ENCODE measurements at regions not wholly inside any gene's neighbourhood (a gene's known extent, or its start where the extent isn't known, plus 50 kb on each side); places are given as distances from the start of the nearest gene placed in this dataset.

DNA sequence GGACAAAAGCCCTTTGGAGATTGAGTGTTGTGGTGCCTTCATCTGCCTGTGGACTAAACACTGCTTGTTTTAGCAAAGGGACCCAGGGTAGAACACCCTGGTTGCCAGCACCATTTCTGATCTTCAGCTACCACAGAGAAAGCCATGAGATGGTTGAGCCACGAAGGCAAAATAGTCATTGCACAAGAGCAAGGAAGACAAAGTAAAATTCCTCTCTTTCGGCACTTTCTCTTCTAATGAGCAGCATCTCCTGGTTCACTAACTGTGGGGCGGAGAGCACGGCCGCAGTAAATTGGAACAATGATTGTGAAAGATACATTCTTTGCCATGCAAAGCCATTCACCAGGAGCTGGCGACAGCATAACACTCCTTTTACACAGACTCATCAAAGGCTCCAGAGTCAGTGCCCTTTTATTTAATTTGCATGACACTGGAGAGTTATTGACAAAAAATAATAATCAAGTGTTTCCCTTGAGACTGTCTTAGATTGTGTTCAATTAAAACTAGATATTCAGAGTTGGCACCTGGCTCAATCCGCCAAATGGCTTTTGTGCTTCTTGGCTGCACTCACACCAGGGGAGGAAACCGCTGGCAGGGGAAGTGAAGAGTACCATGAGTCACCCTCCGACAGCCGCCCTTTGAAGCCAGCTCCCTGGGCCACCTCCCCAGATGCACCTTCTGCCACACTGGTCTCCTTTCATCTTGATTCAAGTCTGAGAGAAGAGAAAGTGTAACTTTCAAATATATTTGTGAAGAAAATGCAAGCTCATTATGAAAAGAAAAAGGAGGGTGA is 100.5 kb upstream of the MEIS1 start:
- Histone ChIP-seq H3K4me1 (ENCODE audit: control insufficient read depth, insufficient read depth, low read length) (0 out of 2 replicates have a peak, but pooled peaks cover 2% of the 10 kb centered on the region), H3K9me3 (ENCODE audit: control insufficient read depth, insufficient read depth, low read depth, low read length) (no peaks in the 10 kb centered on the region), H3K4me3 (ENCODE audit: low read depth, low read length) (no peak overlapping the region), H3K27ac (ENCODE audit: extremely low read depth, low read depth, low read length) (no peak overlapping the region), H3K36me3 (ENCODE audit: control insufficient read depth in 2 of 2, insufficient read depth in 1 of 2, low read length in 2 of 2) (no peaks in the 10 kb centered on the region)
- no peak for TF ChIP-seq MYNN (tag by site-specific recombination; IDR thresholded peaks at IDR 0.05; ENCODE audit: borderline replicate concordance)
- no peak for TF ChIP-seq ZNF214 (tag by site-specific recombination; IDR thresholded peaks at IDR 0.05; ENCODE audit: borderline replicate concordance)
- TF ChIP-seq GLIS2 (tag by site-specific recombination; IDR thresholded peaks at IDR 0.05): 0 out of 2 replicates have a peak, but pooled peaks have one; percentile 17
- TF ChIP-seq ZNF548 (tag by site-specific recombination; IDR thresholded peaks at IDR 0.05): peak; percentile 60; the same call in 1 of the 2 replicates
- TF ChIP-seq ZNF473 (tag by site-specific recombination; IDR thresholded peaks at IDR 0.05): no peak
- TF ChIP-seq ZFP3 (tag by site-specific recombination; IDR thresholded peaks at IDR 0.05; ENCODE audit: low read depth): no peak
- peak; percentile 39; the same call in 1 of the 2 replicates for TF ChIP-seq WT1 (tag by site-specific recombination; IDR thresholded peaks at IDR 0.05)
- TF ChIP-seq, protein P1, sequence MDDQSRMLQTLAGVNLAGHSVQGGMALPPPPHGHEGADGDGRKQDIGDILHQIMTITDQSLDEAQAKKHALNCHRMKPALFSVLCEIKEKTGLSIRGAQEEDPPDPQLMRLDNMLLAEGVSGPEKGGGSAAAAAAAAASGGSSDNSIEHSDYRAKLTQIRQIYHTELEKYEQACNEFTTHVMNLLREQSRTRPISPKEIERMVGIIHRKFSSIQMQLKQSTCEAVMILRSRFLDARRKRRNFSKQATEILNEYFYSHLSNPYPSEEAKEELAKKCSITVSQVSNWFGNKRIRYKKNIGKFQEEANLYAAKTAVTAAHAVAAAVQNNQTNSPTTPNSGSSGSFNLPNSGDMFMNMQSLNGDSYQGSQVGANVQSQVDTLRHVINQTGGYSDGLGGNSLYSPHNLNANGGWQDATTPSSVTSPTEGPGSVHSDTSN (CRISPR knock-in tag; IDR thresholded peaks at IDR 0.05): no peak
- TF ChIP-seq EGR2 (tag by site-specific recombination; IDR thresholded peaks at IDR 0.05; ENCODE audit: low read depth): no peak
- no peak for TF ChIP-seq ZBTB17 (tag by site-specific recombination; IDR thresholded peaks at IDR 0.05)
- TF ChIP-seq SP2 (tag by site-specific recombination; IDR thresholded peaks at IDR 0.05): no peak
- TF ChIP-seq ZIC2 (tag by site-specific recombination; IDR thresholded peaks at IDR 0.05): no peak
- TF ChIP-seq MEIS1 (CRISPR knock-in tag; IDR thresholded peaks at IDR 0.05; ENCODE audit: borderline replicate concordance): no peak
- TF ChIP-seq ZNF274 (IDR thresholded peaks at IDR 0.05; ENCODE audit: low read length): no peak
- no peak for TF ChIP-seq ZNF274 (tag by site-specific recombination; IDR thresholded peaks at IDR 0.05; ENCODE audit: borderline replicate concordance)
- no peak for TF ChIP-seq ZNF48 (tag by site-specific recombination; IDR thresholded peaks at IDR 0.05)
- TF ChIP-seq ZNF76 (tag by site-specific recombination; IDR thresholded peaks at IDR 0.05; ENCODE audit: borderline replicate concordance, low read depth): no peak
- no peak for TF ChIP-seq GLI4 (tag by site-specific recombination; IDR thresholded peaks at IDR 0.05)
- TF ChIP-seq ZNF266 (tag by site-specific recombination; IDR thresholded peaks at IDR 0.05; ENCODE audit: low read depth): no peak
- no peak for TF ChIP-seq IKZF3 (tag by site-specific recombination; IDR thresholded peaks at IDR 0.05)
- no peak for TF ChIP-seq ZNF138 (tag by site-specific recombination; IDR thresholded peaks at IDR 0.05; ENCODE audit: borderline replicate concordance)
- 0 out of 2 replicates have a peak, but pooled peaks have one; percentile 34 for TF ChIP-seq PRDM1 (tag by site-specific recombination; IDR thresholded peaks at IDR 0.05)
- TF ChIP-seq ZNF624 (tag by site-specific recombination; IDR thresholded peaks at IDR 0.05): no peak
- peak; percentile 47 for TF ChIP-seq GLIS1 (tag by site-specific recombination; IDR thresholded peaks at IDR 0.05)
- no peak for TF ChIP-seq ZNF211 (tag by site-specific recombination; IDR thresholded peaks at IDR 0.05; ENCODE audit: low read depth)
- CTCF ChIA-PET: interaction anchor here (0.7 kb wide), 1 partner anchor 1302 kb away, joined by 3 read pairs; no protein-coding TSS in a partner anchor
- POLR2A ChIA-PET: no interaction called here

DNA sequence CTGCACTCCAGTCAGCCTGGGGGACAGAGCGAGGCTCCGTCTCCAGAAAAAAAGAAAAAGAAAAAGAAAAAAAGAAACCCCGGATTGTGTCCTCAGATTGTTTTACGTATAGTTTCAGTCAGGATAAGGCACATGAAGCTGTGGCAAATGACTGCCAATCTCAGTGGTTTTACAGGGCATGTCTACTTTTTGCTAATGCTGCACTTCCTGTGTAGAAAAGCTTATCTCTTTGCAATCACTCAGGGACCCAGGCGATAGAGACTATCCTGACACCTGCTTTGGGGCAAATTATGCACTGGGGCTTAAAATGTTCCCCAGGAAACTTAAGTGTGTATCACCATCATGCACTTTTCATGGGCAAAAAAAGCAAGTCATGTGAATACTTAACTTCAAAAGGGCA is 103.7 kb upstream of the MEIS1 start:
- ChIA-PET POLR2A (no interaction called here), CTCF (interaction anchor here (0.7 kb wide), 1 partner anchor 1073 kb away, joined by 4 read pairs; no protein-coding TSS in a partner anchor)
- peaks cover 3% of the 10 kb centered on the region; the same call in 1 of the 2 replicates for H3K4me1 ChIP-seq (ENCODE audit: control insufficient read depth, insufficient read depth, low read length)
- H3K9me3 ChIP-seq (ENCODE audit: control insufficient read depth, insufficient read depth, low read depth, low read length): no peaks in the 10 kb centered on the region
- no peak overlapping the region for H3K4me3 ChIP-seq (ENCODE audit: low read depth, low read length)
- no peaks in the 10 kb centered on the region for H3K36me3 ChIP-seq (ENCODE audit: control insufficient read depth in 2 of 2, insufficient read depth in 1 of 2, low read length in 2 of 2)
- H3K27ac ChIP-seq (ENCODE audit: extremely low read depth, low read depth, low read length): no peak overlapping the region
- no peak for TF ChIP-seq HIC1 (tag by site-specific recombination; IDR thresholded peaks at IDR 0.05)
- TF ChIP-seq, protein P2, sequence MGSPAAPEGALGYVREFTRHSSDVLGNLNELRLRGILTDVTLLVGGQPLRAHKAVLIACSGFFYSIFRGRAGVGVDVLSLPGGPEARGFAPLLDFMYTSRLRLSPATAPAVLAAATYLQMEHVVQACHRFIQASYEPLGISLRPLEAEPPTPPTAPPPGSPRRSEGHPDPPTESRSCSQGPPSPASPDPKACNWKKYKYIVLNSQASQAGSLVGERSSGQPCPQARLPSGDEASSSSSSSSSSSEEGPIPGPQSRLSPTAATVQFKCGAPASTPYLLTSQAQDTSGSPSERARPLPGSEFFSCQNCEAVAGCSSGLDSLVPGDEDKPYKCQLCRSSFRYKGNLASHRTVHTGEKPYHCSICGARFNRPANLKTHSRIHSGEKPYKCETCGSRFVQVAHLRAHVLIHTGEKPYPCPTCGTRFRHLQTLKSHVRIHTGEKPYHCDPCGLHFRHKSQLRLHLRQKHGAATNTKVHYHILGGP (tag by site-specific recombination; IDR thresholded peaks at IDR 0.05): no peak
- TF ChIP-seq ZBTB21 (tag by site-specific recombination; IDR thresholded peaks at IDR 0.05): no peak
- TF ChIP-seq ZNF629 (tag by site-specific recombination; IDR thresholded peaks at IDR 0.05): no peak
- no peak for TF ChIP-seq PRDM6 (tag by site-specific recombination; IDR thresholded peaks at IDR 0.05)
- TF ChIP-seq ZFP3 (tag by site-specific recombination; IDR thresholded peaks at IDR 0.05; ENCODE audit: low read depth): no peak
- TF ChIP-seq SCRT2 (tag by site-specific recombination; IDR thresholded peaks at IDR 0.05): no peak
